ENCODE measurements at regions not wholly inside any gene's neighbourhood (a gene's known extent, or its start where the extent isn't known, plus 50 kb on each side); places are given as distances from the start of the nearest gene placed in this dataset.

DNA sequence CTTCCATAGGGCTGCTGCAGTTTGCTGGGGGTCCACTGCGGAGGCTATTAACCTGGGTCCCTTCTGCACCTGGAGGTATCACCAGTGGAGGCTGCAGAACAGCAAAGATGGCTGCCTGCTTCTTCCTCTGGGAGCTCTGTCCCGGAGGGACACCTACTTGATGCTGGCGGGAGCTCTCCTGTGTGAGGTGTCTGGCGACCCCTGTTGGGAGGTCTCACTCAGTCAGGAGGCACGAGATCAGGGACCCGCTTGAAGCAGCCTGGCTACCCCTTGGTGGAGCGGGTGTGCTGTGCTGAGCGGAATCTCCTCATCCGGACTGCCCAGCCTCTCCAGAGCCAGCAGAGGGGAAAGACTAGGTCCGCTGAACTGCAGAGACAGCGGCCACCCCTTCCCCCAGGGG, 56.0 kb upstream of the CTXND1 start:
- no peak for DNase-seq

DNA sequence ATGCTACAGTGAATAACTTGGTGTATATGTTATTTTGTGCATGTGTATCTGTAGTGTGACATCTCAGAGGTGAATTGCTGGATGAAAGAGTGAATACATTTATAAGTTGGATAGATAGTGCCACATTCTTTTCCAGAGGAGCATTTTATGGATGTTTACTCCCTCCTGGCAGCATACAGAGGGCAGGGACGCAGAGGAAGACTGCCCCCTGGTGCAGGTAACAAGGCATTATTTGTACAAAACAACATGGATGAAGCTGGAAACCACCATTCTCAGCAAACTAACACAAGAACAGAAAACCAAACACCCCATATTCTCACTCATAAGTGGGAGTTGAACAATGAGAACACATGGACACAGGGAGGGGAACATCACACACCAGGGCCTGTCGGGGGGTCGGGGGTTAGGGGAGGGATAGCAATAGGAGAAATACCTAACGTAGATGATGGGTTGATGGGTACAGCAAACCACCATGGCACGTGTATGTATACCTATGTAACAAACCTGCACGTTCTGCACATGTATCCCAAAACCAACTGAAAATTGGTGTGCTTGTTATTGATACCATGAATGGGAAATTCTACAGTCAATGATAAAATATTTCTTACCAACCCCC, 57.9 kb upstream of the CTXND1 start:
- peak; percentile 32 for DNase-seq

DNA sequence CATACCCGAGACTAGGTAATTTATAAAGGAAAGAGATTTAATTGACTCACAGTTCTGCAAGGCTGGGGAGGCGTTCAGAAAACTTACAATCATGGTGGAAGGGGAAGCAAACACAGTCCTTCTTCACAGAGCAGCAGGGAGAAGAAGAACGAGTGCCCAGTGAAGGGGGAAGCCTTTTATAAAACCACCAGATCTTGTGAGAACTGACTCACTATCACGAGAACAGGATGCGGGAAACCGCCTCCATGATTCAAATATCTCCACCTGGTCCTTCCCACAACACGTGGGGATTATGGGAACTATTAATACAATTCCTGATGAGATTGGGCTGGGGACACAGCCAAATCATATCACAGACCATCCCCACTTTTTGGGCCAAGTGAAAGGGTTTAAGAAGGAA, 58.8 kb upstream of the CTXND1 start:
- DNase-seq, result no peak

DNA sequence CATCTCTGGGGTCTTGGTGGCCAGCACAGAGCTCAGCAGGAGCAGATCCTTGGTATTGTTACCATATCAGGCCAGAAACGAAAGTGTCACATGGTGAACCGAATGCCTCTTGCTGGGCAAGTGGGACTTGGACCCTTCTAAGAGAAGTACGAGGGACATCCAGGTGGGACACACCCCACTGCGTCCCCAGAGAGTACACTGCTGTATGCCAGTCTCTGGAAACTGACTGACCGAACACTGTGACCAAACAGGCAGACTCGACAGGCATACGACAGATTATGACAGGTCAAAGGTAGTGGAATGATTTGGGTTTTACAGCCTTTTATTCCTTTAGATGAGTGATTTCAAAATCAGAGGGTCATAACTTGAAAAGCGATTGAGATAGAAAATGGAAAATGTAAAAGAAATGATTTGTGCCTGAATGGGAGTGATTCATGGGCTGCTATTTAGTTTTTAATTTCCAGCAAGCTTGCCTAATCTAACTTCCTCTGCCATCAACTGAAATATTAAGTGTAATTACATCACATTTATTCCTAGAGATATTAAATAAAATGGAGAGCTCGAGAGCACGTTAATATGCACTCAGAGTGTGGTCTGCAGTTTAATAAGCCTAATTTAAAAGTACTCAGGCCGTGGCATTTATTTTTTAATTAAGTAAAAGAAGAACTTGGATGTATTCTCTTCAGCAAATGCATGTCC, 63.4 kb upstream of the CTXND1 start:
- DNase-seq, result no peak

DNA sequence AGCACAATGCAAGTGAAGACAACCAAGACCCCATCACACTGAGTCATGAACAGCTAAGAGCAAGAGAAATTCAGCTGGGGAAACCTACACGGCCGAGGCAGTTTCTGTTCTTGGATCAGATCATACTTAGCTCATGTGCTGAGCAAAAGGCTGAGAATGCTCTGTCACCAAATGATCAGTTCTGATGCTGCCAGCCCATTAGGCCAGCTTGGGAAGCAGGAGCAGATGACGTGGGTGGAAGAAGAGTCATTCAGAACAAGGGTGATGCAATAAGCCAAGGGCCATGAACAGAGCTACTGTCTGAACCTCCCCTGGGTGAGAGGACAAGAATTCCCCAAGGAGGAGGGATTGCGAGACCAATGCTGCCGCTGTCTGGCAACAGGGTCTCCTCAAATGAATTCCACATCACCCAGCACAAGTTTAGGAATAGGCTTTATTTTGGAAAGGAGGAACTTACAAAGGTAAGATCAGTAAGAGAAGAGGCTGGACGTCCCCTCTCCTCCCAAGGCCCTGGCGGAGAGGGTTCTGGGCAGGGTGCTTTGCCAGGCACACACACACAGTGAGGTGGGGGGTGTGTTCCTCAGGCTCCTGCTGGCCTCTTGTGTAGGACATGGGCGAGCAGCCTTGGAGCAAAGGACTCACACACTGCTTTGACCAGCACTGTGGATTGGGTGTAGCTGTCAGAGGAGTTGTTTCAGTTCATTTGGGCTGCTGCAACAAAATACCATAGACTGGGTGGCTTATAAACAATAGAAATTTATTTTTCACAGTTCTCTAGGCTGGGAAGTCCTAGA, 65.6 kb upstream of the CTXND1 start:
- peak; percentile 96 for DNase-seq

- DNase-seq, result no peak
Measured at GRCh38 chr15:80321853-80322252, 69.8 kb upstream of the CTXND1 start.

GRCh38 chr15:80323285-80323684, 71.3 kb upstream of the CTXND1 start:
- no peak for DNase-seq

- no peak for DNase-seq
Measured at GRCh38 chr15:80324545-80325080, 72.6 kb upstream of the CTXND1 start.

GRCh38 chr15:80325206-80325605, 73.2 kb upstream of the CTXND1 start:
- no peak for DNase-seq

DNA sequence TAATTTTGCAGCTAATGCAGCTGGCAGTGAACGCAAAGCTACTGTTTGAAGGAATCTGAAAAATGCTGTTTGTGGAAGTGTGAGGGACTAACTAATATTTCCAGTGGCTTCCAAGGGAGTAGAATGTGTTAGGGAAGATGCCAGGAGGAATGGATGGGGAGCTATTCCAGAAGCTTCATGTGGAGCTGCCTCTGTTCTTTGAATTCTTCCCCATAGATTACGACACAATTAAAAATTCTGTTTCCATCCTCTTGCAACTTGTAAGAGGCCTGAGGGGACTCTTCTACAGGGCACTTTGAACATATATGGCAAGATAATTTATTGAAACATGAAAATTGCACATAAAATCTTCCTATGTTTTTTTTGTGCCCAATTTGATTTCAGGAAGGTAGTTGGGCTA, 74.3 kb upstream of the CTXND1 start:
- DNase-seq, result no peak

DNA sequence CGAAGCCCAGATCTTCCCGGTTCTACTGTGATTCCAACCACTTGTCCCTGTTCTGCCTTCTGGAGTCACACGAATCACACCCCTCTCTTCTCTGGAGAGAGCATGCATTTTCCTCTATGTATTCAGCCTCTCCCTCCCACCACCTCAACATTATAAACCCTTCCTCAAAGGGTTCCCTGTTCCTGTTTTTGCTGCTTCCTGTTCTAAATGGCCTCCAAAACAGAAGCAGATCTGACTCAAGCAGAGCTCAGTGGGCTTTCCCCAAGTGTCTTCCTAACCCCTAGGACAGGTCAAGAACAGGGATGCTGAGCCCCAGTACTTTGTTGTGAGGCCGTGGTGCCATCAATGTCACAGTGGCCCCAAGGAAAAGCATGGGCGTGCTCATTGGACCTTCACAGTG, 75.7 kb upstream of the ARNT2 start:
- DNase-seq, result no peak

GRCh38 chr15:80331886-80332406, 72.2 kb upstream of the ARNT2 start:
- no peak for DNase-seq

- DNase-seq, result no peak
Measured at GRCh38 chr15:80333261-80333660, 70.9 kb upstream of the ARNT2 start.

- no peak for DNase-seq
Measured at GRCh38 chr15:80334521-80334920, 69.7 kb upstream of the ARNT2 start.

- DNase-seq, result no peak
Measured at GRCh38 chr15:80339601-80340000, 64.6 kb upstream of the ARNT2 start.

DNA sequence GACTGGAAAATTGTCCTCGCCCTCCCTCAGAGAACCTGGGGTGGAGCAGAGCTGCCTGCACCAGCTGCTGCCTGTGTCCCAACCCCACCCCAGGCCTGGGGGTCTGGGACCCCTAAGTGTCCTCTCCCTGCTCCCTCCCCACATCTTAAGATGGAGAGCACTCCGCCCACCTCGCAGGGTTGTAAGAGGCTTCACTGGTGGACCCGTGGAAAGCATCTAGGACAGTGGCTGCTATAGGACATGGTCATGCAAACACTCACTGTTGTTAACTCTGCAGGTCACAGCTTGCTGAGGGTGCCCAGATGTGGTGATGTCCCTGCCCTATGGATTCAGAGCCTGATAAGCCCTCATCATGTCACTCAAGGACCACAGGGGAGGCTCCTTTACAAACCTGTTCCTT, 62.0 kb upstream of the ARNT2 start:
- no peak for DNase-seq

DNA sequence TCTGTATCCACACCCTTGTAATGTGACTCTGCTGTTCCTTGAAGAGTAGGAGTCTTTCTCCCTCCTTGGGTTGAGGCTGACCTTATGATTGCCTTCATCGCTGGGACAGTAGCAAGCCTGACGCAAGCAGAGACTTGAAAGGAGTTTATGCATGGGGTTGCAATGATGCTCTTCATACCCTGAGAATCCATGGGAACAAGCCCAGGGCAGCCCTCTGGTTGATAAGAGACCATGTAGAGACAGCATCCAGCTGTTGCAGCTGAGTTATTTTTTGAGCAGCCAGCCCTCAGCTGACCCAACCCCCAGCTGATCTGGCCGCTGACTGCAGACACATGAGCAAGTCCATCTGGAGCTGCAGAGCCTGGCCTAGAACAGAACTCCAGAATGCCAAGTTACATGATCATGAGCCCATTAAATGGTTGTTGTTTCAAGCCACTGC, 60.6 kb upstream of the ARNT2 start:
- DNase-seq, result peak; percentile 9

DNA sequence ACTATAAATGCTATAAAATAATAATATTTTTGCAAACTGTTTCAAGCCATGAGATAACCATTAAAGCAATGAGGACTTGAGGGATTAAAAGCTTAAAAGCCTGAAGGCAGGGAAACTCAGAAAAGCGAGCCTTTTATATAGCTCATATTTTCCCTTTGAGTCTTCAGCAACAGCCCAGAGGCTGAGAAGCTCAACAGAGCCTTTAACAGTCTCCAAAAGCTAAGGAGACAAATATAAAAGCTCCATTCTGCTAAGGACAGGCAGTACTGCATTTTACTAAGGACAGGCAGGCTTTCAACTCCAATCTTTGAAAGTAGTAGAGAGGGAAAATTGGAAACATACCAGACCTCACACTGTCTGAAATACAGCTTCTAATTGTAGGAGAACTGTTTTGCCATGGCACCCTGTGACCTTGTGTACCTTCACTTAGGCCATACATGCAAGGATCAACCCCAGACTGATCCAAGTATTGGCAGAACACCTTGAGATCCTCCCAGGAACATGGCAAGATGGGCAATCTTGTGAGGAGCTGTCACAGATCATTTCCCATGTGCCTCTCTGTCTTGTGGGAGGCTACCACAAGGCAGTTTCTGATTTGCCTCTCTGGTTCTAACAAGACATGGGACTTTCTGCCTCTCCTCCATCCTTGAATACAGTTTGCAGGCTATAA, 53.1 kb upstream of the ARNT2 start:
- no peak for DNase-seq

Measured in HCEC 1CT (cell line).